IPS-15b (cell line): ENCODE measurements at regions not wholly inside any gene's neighbourhood (a gene's known extent, or its start where the extent isn't known, plus 50 kb on each side); places are given as distances from the start of the nearest gene placed in this dataset.
"Not testable (repeated sequence)": the region's sequence is repeated elsewhere in the genome, so short reads cannot be mapped to it uniquely, and the experiment has no call there.

Source experiments
- H3K27me3 ChIP-seq: one replicate; pipeline ENCODE4 v1.6.1; 2013; ENCODE audit warnings: low read length; ENCODE audit not compliant: control insufficient read depth, insufficient read depth
- H3K36me3 ChIP-seq: one replicate; pipeline ENCODE4 v1.6.1; 2013; ENCODE audit warnings: low read length; ENCODE audit not compliant: control insufficient read depth, insufficient read depth
- H3K4me1 ChIP-seq: one replicate; pipeline ENCODE4 v1.6.1; 2013; ENCODE audit warnings: mild to moderate bottlenecking, low read length; ENCODE audit not compliant: control insufficient read depth, insufficient read depth
- H3K4me3 ChIP-seq: one replicate; pipeline ENCODE4 v1.5.1; 2013; ENCODE audit warnings: low read depth, low read length
- H3K9ac ChIP-seq: one replicate; pipeline ENCODE4 v1.6.1; 2013; ENCODE audit warnings: low read depth, mild to moderate bottlenecking, low read length
- H3K9me3 ChIP-seq: one replicate; pipeline ENCODE4 v1.6.1; 2013; ENCODE audit warnings: mild to moderate bottlenecking, low read length; ENCODE audit not compliant: control insufficient read depth, insufficient read depth

DNA sequence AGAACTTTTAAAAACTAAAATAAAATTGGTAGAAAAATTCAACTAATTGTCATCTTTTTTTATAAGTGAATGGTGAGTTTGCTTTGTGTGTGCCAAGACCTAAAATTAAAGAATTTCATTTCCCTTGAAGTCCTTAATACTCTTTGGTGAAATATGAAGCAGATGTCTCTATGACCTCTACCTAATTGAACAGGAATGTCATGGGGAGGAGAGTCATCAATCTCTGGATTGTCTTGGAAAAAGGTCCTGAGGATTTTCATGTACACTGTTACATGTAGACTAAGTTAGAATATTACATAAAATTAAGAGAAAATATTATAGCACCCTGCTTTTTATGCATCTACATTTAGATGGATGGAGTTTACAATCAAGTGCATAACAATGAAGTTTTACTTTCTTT is 177.9 kb upstream of the LRP1B start:
- Histone ChIP-seq H3K27me3 (no peaks in the 10 kb centered on the region), H3K4me1 (no peaks in the 10 kb centered on the region), H3K9me3 (peaks cover 8% of the 10 kb centered on the region), H3K9ac (no peak overlapping the region), H3K36me3 (no peaks in the 10 kb centered on the region), H3K4me3 (no peak overlapping the region)

DNA sequence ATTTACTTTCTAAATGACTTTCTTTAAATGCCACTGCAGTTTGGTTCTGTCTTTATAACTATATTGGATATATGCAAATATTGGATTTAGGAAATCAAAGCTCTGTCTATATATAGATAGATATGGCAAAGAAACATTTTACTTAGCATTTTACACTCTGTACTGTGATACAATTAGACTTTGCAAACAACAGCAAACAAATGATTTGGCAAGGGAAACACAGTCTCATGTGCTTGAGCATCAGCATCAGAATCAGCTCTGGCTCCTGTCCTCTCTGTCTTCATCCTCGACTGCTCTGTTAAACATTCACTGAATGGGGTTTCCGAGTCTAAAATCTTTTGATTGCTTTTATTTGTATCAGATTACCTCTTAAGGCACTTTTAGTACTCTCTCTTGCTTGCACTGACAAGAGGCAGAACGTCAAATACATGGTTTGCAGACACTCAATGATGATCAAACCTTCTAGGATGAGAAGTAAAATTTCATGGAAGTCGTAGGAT is 176.8 kb upstream of the LRP1B start:
- Histone ChIP-seq H3K4me1 (no peaks in the 10 kb centered on the region), H3K36me3 (no peaks in the 10 kb centered on the region), H3K9me3 (peaks cover 8% of the 10 kb centered on the region), H3K9ac (no peak overlapping the region), H3K4me3 (no peak overlapping the region), H3K27me3 (no peaks in the 10 kb centered on the region)

DNA sequence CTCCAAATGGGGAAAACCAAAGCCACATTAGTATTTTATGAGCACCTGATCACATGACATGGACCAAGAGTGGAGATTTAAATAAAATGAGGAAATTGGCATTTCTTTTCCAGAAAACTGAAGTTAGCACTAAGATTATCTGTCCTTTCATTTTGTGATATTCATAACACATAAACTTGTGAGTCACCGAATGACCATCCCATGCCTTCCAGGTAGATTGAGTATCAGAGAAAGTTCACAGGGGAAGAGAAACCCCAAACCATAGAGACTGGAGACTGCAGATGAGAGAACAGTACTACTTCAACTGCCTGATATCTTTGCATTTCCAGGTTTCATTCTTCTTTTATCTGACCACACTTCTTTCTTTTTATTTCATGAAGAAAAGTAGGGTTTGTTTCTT is 176.3 kb upstream of the LRP1B start:
- H3K4me3 ChIP-seq, result no peak overlapping the region
- no peaks in the 10 kb centered on the region for H3K27me3 ChIP-seq
- H3K9me3 ChIP-seq, result peaks cover 8% of the 10 kb centered on the region
- no peaks in the 10 kb centered on the region for H3K36me3 ChIP-seq
- no peak overlapping the region for H3K9ac ChIP-seq
- H3K4me1 ChIP-seq, result no peaks in the 10 kb centered on the region

DNA sequence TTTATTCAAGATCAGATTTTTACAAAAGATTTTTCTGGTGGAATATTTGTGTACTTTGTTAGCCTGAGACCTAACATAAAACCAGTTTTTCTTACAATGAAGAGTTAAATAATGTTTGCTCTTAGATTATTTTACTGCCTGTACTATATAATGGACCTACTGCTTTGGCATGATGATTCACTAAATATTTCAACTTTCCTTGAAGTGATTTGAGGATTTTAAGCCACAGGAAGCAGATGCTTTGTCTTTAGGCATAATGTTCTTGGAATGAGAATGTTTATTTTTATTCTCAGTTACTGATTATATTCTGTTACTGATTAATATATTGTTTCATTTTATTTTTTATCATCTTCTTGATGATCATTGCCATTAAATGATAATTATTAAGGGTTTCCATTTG is 175.3 kb upstream of the LRP1B start:
- Histone ChIP-seq H3K36me3 (no peaks in the 10 kb centered on the region), H3K4me1 (no peaks in the 10 kb centered on the region), H3K9ac (no peak overlapping the region), H3K4me3 (no peak overlapping the region), H3K27me3 (no peaks in the 10 kb centered on the region), H3K9me3 (peaks cover 8% of the 10 kb centered on the region)

DNA sequence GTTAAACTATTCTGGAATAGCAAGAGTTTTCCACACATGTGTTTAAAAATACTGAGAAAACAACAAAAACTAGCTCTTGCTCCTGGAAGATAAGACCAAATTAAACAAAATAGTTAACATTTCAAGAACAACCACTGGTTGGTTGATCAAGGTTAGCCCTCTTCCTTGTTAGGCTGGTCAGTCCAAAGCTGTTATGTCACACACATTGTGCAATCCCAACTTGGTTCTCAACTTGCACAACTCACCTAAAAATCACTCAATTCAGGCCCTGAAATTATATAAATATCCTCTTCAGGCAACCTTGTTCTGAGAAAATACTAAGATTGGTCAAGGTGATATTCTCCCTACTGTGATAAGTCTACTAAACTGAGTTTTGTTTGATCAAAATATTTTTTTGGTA is 169.7 kb upstream of the LRP1B start:
- H3K27me3 ChIP-seq, result no peaks in the 10 kb centered on the region
- no peaks in the 10 kb centered on the region for H3K9me3 ChIP-seq
- no peaks in the 10 kb centered on the region for H3K4me1 ChIP-seq
- no peak overlapping the region for H3K4me3 ChIP-seq
- no peaks in the 10 kb centered on the region for H3K36me3 ChIP-seq
- no peak overlapping the region for H3K9ac ChIP-seq

DNA sequence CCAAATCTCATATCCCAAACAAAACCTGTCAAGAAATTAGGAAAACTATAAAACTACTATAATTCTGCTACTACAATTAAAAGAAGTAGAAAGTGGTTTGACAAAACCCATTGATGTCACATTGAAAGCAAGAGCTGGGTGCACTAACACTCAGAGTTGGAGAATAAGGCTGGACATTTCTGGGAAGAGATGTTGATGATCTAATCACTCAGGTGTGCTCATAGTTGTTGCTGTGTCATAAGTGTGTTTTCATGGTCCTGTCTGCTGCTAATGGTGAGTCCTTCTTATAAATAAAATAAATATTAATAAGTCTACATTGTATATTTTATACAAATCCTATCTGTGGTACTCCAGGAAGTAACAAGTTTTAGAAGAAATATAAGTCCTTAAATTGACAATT is 168.2 kb upstream of the LRP1B start:
- Histone ChIP-seq H3K9me3 (no peaks in the 10 kb centered on the region), H3K4me3 (no peak overlapping the region), H3K4me1 (no peaks in the 10 kb centered on the region), H3K36me3 (no peaks in the 10 kb centered on the region), H3K9ac (no peak overlapping the region), H3K27me3 (no peaks in the 10 kb centered on the region)

DNA sequence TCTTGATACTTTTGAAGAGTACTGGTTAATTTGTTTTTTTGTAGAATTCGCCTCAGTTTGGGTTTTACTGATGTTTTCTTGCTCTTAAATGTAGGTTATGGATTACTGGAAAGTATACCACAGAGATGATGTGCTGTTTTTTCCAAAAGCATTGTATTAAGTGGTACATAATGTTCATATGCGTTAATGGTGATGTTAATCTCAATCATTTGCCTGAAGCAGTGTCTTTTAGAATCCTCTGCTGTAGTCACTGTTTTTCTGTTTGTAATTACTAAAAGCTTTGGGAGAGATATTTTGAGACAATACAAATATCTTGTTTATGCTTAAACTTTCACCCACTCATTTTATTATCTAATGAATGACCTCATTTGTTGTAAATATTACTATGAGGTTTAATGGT is 163.4 kb upstream of the LRP1B start:
- H3K9ac ChIP-seq, result no peak overlapping the region

DNA sequence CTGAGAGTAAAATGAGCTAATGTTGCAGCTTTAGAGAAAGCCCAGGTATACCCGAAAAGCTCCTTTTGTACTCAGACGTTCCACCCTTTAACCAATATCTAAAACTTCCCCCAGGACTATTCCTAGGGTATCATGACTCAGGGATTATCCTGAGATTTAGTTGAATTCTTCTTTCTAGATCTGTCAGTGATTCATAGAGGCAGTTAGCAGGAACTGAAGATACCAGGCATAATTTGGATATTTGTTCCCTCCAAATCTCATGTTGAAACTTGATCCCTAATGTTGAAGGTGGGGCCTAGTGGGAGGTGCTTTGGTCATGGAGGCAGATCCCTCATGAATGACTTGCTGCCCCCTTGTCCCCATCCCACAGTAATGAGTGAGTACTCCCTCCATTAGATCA is 161.2 kb upstream of the LRP1B start:
- H3K36me3 ChIP-seq, result no peaks in the 10 kb centered on the region
- no peaks in the 10 kb centered on the region for H3K27me3 ChIP-seq
- no peak overlapping the region for H3K4me3 ChIP-seq
- H3K9me3 ChIP-seq, result no peaks in the 10 kb centered on the region
- no peak overlapping the region for H3K9ac ChIP-seq
- H3K4me1 ChIP-seq, result no peaks in the 10 kb centered on the region

More for the DNA sequence above, 163.4 kb upstream of the LRP1B start:
- Histone ChIP-seq H3K4me3 (no peak overlapping the region), H3K4me1 (no peaks in the 10 kb centered on the region), H3K36me3 (no peaks in the 10 kb centered on the region), H3K9me3 (no peaks in the 10 kb centered on the region), H3K27me3 (no peaks in the 10 kb centered on the region)

DNA sequence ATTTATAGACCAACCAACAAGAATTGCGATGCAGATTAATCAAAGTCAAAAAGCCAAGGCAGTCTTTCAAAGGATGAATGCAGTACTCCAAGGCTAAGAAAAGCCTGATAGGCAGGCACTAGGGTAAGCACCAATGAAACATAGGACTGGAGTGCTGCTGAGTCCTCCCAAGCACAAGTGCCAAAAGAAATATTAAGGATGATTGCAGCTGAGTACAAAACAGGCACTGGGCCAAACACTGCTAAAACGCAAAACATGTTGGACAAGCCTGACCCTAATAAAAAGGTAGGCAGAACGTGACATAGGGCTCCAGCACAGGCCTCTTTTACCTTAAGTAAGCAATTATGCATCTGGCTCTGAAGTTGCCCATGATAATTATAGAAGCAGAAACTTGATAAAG is 160.1 kb upstream of the LRP1B start:
- Histone ChIP-seq H3K4me3 (no peak overlapping the region), H3K27me3 (no peaks in the 10 kb centered on the region), H3K9me3 (no peaks in the 10 kb centered on the region), H3K36me3 (no peaks in the 10 kb centered on the region), H3K9ac (no peak overlapping the region), H3K4me1 (no peaks in the 10 kb centered on the region)

DNA sequence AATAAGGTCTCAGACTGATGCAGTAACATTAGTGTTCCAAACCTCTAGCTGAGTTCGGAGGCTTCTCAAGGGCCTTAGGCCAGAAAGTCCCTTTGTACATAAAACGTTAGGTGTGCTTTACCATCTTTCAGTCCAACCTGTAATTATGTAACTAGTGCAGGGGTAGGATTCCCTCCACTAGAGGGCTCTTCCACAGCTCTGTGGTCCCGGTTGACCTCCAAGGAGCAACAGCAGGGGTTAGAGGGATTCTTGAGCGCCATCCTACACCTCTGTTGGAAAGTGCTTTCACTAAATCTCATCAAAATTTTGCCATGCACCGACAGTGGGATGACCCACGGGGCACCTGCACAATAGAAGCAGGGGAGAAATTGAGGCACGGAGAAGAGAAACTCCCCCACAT is 155.8 kb upstream of the LRP1B start:
- H3K27me3 ChIP-seq, result no peaks in the 10 kb centered on the region
- no peaks in the 10 kb centered on the region for H3K4me1 ChIP-seq
- H3K9ac ChIP-seq, result no peak overlapping the region
- no peaks in the 10 kb centered on the region for H3K9me3 ChIP-seq
- H3K36me3 ChIP-seq, result no peaks in the 10 kb centered on the region
- peak overlapping the region; percentile 9 for H3K4me3 ChIP-seq

DNA sequence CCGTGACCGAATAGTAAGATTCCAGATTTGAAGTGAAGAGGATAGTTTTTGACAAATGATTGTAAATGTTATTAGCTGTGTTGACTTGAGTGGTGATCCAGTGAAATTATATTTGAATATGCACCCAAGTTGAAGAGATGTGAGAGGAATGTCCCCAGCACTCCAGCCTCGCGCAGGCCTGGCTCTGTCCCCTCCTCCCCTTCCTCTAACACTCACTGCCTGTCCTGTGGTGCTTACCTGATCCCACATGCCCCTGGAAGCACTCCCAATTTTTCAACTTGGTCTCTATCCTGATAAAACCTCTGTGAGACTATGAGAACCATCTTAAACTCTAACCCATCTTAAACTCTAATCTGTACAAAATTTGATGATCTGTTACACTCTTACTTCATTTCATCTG is 154.7 kb upstream of the LRP1B start:
- H3K9me3 ChIP-seq, result no peaks in the 10 kb centered on the region
- no peaks in the 10 kb centered on the region for H3K4me1 ChIP-seq
- no peaks in the 10 kb centered on the region for H3K27me3 ChIP-seq
- H3K4me3 ChIP-seq, result no peak overlapping the region
- H3K36me3 ChIP-seq, result no peaks in the 10 kb centered on the region
- no peak overlapping the region for H3K9ac ChIP-seq

DNA sequence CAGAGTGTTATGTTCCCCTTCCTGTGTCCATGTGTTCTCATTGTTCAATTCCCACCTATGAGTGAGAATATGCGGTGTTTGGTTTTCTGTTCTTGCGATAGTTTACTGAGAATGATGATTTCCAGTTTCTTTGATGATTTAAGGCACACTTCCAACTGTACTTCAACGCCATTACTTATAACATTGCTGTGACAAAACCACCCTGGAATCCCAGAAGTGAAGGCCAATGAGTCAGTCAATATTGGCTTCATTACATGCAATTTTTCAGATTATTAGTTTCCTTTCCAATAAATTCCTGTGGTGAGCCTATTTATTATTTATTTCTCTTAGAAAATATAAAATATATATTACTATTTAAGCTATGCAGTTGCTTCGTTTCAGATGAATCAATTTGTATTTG is 153.5 kb upstream of the LRP1B start:
- not testable (repeated sequence) for H3K4me1 ChIP-seq, H3K4me3 ChIP-seq, H3K9me3 ChIP-seq, H3K9ac ChIP-seq, H3K27me3 ChIP-seq, H3K36me3 ChIP-seq

DNA sequence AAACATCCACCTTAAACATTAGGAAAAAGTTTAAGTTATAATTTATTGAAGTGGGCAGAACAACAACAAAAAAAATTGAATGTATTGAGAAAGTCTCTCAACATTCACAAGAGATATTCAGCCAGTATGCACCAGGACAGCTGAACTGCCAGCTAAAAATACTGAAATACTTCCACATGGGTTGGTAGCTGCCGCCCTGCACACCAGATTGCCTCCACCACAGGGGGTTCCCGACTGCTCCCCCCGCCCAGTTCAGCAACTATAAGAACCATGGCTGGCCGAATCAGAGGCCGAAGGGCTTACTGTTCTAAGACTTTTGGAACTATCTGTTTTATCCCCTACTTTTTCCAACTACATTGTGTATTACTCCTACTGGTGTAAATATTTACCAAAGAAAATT is 150.0 kb upstream of the LRP1B start:
- Histone ChIP-seq H3K27me3 (no peaks in the 10 kb centered on the region), H3K36me3 (no peaks in the 10 kb centered on the region), H3K4me1 (no peaks in the 10 kb centered on the region), H3K9me3 (no peaks in the 10 kb centered on the region), H3K4me3 (no peak overlapping the region), H3K9ac (no peak overlapping the region)
